H9 (cell line): ENCODE measurements at regions not wholly inside any gene's neighbourhood (a gene's known extent, or its start where the extent isn't known, plus 50 kb on each side); places are given as distances from the start of the nearest gene placed in this dataset.
A peak's percentile ranks its signal among the peaks of the same experiment; 100 is the strongest.
"Not testable (repeated sequence)": the region's sequence is repeated elsewhere in the genome, so short reads cannot be mapped to it uniquely, and the experiment has no call there.

Experiments used
- DNase-seq: peaks from one replicate; pipeline ENCODE4 v3.0.0-alpha.2; 2017
- H2AFZ ChIP-seq: one replicate; pipeline ENCODE4 v1.6.1; 2013; ENCODE audit warnings: mild to moderate bottlenecking, low read length, control low read depth, moderate library complexity
- H2AK5ac ChIP-seq: 2 replicates; pipeline ENCODE4 v1.6.1; 2013; ENCODE audit warnings: low read length, control low read depth, mixed read lengths; ENCODE audit not compliant: insufficient read length
- H2BK120ac ChIP-seq: one replicate; pipeline ENCODE4 v1.6.1; 2013; ENCODE audit warnings: low read depth, mild to moderate bottlenecking, low read length, control low read depth, inconsistent platforms; ENCODE audit not compliant: poor library complexity, severe bottlenecking
- H2BK12ac ChIP-seq: 2 replicates; pipeline ENCODE4 v1.6.1; 2013; ENCODE audit warnings: low read length, control low read depth, mixed read lengths, low read depth; ENCODE audit not compliant: insufficient read length
- H2BK15ac ChIP-seq: 2 replicates; pipeline ENCODE4 v1.6.1; 2013; ENCODE audit warnings: low read depth, low read length, control low read depth
- H2BK20ac ChIP-seq: one replicate; pipeline ENCODE4 v1.6.1; 2013; ENCODE audit warnings: low read depth, mild to moderate bottlenecking, low read length, control low read depth, inconsistent platforms; ENCODE audit not compliant: poor library complexity, severe bottlenecking
- H2BK5ac ChIP-seq: 2 replicates; pipeline ENCODE4 v1.6.1; 2013; ENCODE audit warnings: low read length, control low read depth, mixed read lengths; ENCODE audit not compliant: insufficient read length
- H3K14ac ChIP-seq: 2 replicates; pipeline ENCODE4 v1.6.1; 2013; ENCODE audit warnings: low read length, control low read depth; ENCODE audit not compliant: insufficient read depth
- H3K18ac ChIP-seq: 2 replicates; pipeline ENCODE4 v1.6.1; 2013; ENCODE audit warnings: low read depth, mild to moderate bottlenecking, mixed read lengths, low read length, control low read depth; ENCODE audit not compliant: insufficient read length
- H3K23ac ChIP-seq: 2 replicates; pipeline ENCODE4 v1.6.1; 2013; ENCODE audit warnings: low read length, control low read depth, mixed read lengths, low read depth; ENCODE audit not compliant: insufficient read length
- H3K23me2 ChIP-seq: 2 replicates; pipeline ENCODE4 v1.6.1; 2013; ENCODE audit warnings: low read depth, mild to moderate bottlenecking, mixed read lengths, low read length, control low read depth; ENCODE audit not compliant: insufficient read length, poor library complexity, severe bottlenecking
- H3K27ac ChIP-seq: 2 replicates; pipeline ENCODE4 v1.5.1; 2013; ENCODE audit warnings: low read length, control low read depth, mixed read lengths, low read depth; ENCODE audit not compliant: insufficient read length
- H3K27me3 ChIP-seq: 2 replicates; pipeline ENCODE4 v1.6.1; 2013; ENCODE audit warnings: low read length, control low read depth, inconsistent platforms; ENCODE audit not compliant: insufficient read depth
- H3K4ac ChIP-seq: 2 replicates; pipeline ENCODE4 v1.6.1; 2013; ENCODE audit warnings: low read depth, mild to moderate bottlenecking, control low read depth, inconsistent platforms, low read length, moderate library complexity
- H3K4me1 ChIP-seq: 2 replicates; pipeline ENCODE4 v1.6.1; 2013; ENCODE audit warnings: low read length, control low read depth, inconsistent platforms; ENCODE audit not compliant: insufficient read depth
- H3K4me2 ChIP-seq: 2 replicates; pipeline ENCODE4 v1.6.1; 2013; ENCODE audit warnings: low read length, control low read depth, mixed read lengths; ENCODE audit not compliant: insufficient read length, insufficient read depth
- H3K56ac ChIP-seq: 2 replicates; pipeline ENCODE4 v1.6.1; 2013; ENCODE audit warnings: low read depth, mild to moderate bottlenecking, mixed read lengths, low read length, control low read depth; ENCODE audit not compliant: insufficient read length
- H3K79me1 ChIP-seq: 2 replicates; pipeline ENCODE4 v1.6.1; 2013; ENCODE audit warnings: low read depth, mild to moderate bottlenecking, moderate library complexity, low read length, control low read depth, inconsistent platforms; ENCODE audit not compliant: insufficient read depth, poor library complexity, severe bottlenecking
- H3K79me2 ChIP-seq: 2 replicates; pipeline ENCODE4 v1.6.1; 2013; ENCODE audit warnings: low read length, control low read depth, inconsistent platforms; ENCODE audit not compliant: insufficient read depth
- H3K9ac ChIP-seq: 2 replicates; pipeline ENCODE4 v1.6.1; 2013; ENCODE audit warnings: low read length, control low read depth, mixed read lengths; ENCODE audit not compliant: insufficient read length; ENCODE audit errors: extremely low read depth
- H3K9me3 ChIP-seq: one replicate; pipeline ENCODE4 v1.6.1; 2013; ENCODE audit warnings: low read depth, low read length, inconsistent platforms; ENCODE audit not compliant: control insufficient read depth
- H3T11ph ChIP-seq: one replicate; pipeline ENCODE4 v1.6.1; 2013; ENCODE audit warnings: mild to moderate bottlenecking, low read length, control low read depth, inconsistent platforms
- H4K20me1 ChIP-seq: one replicate; pipeline ENCODE4 v1.6.1; 2013; ENCODE audit not compliant: control insufficient read depth, insufficient read length, insufficient read depth
- H4K5ac ChIP-seq: 2 replicates; pipeline ENCODE4 v1.6.1; 2013; ENCODE audit warnings: low read depth, mild to moderate bottlenecking, mixed read lengths, low read length, control low read depth; ENCODE audit not compliant: insufficient read length
- H4K8ac ChIP-seq: replicated peaks from 2 replicates; pipeline ENCODE4 v1.6.1; 2013; ENCODE audit warnings: low read length, control low read depth, mixed read lengths, low read depth; ENCODE audit not compliant: insufficient read length
- H4K91ac ChIP-seq: 2 replicates; pipeline ENCODE4 v1.6.1; 2013; ENCODE audit warnings: low read depth, mild to moderate bottlenecking, moderate library complexity, mixed read lengths, low read length, control low read depth; ENCODE audit not compliant: insufficient read length
- H3K27ac Mint-ChIP-seq, 3 experiments: 2 replicates in 2 of 3; 3 replicates in 1 of 3; pipeline ENCODE4 v1.8.0; 2020 to 2021; ENCODE audit warnings: mixed read lengths in 3 of 3, mild to moderate bottlenecking in 1 of 3, moderate library complexity in 1 of 3
- H3K27me3 Mint-ChIP-seq: 2 replicates; pipeline ENCODE4 v1.8.0; 2021; ENCODE audit warnings: low read depth, mild to moderate bottlenecking, moderate library complexity, mixed read lengths
- H3K36me3 Mint-ChIP-seq, 3 experiments: 2 replicates in 2 of 3; 3 replicates in 1 of 3; pipeline ENCODE4 v1.8.0; 2020 to 2021; ENCODE audit warnings: low read depth in 3 of 3, mixed read lengths in 3 of 3; ENCODE audit not compliant: insufficient read depth in 1 of 3
- H3K4me1 Mint-ChIP-seq, 2 experiments: 2 replicates each; pipeline ENCODE4 v1.8.0; 2020; ENCODE audit warnings: mixed read lengths in 2 of 2
- H3K4me3 Mint-ChIP-seq, 2 experiments: 2 replicates in 1 of 2; 3 replicates in 1 of 2; pipeline ENCODE4 v1.8.0; 2020 to 2021; ENCODE audit warnings: mild to moderate bottlenecking in 2 of 2, mixed read lengths in 2 of 2, moderate library complexity in 1 of 2
- H3K9me3 Mint-ChIP-seq, 2 experiments: 2 replicates in 1 of 2; 3 replicates in 1 of 2; pipeline ENCODE4 v1.8.0; 2020; ENCODE audit warnings: mild to moderate bottlenecking in 2 of 2, mixed read lengths in 2 of 2, moderate library complexity in 1 of 2
- WGBS: extraction: QIAGEN DNeasy Blood & Tissue Kit; methylation state at CpG from one replicate; pipeline ENCODE4 v1.1.7; 2013; ENCODE audit warnings: missing lambda C conversion rate, low lambda C conversion rate, mixed read lengths; ENCODE audit not compliant: insufficient read length; ENCODE audit errors: extremely low coverage; 5-methylcytosine and 5-hydroxymethylcytosine counted together
- TF ChIP-seq, protein P1 (sequence below): fragments of 200-600 bp; sonication (generic); conservative IDR thresholded peaks from 3 replicates; pipeline ENCODE4 v1.8.0; 2021; ENCODE audit warnings: antibody characterized with exemption, mild to moderate bottlenecking

GRCh38 chr7:52547308-52547910 lies 488.0 kb upstream of the POM121L12 start:
- peaks cover 3 to 11% (median 7%) of the 10 kb centered on the region in 3 experiments; a peak in 6 of 7 replicates for H3K36me3 Mint-ChIP-seq
- H2AK5ac ChIP-seq, result no peak overlapping the region
- H3T11ph ChIP-seq, result no peak overlapping the region
- H3K79me1 ChIP-seq, result no peaks in the 10 kb centered on the region
- no peaks in the 10 kb centered on the region for H3K27me3 ChIP-seq
- H3K27ac ChIP-seq, result no peak overlapping the region
- no peak overlapping the region for H3K23ac ChIP-seq
- H2BK12ac ChIP-seq, result no peak overlapping the region
- TF ChIP-seq, protein P1, sequence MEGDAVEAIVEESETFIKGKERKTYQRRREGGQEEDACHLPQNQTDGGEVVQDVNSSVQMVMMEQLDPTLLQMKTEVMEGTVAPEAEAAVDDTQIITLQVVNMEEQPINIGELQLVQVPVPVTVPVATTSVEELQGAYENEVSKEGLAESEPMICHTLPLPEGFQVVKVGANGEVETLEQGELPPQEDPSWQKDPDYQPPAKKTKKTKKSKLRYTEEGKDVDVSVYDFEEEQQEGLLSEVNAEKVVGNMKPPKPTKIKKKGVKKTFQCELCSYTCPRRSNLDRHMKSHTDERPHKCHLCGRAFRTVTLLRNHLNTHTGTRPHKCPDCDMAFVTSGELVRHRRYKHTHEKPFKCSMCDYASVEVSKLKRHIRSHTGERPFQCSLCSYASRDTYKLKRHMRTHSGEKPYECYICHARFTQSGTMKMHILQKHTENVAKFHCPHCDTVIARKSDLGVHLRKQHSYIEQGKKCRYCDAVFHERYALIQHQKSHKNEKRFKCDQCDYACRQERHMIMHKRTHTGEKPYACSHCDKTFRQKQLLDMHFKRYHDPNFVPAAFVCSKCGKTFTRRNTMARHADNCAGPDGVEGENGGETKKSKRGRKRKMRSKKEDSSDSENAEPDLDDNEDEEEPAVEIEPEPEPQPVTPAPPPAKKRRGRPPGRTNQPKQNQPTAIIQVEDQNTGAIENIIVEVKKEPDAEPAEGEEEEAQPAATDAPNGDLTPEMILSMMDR, result no peak
- H3K14ac ChIP-seq, result no peak overlapping the region
- no peak overlapping the region for H4K8ac ChIP-seq
- H3K9ac ChIP-seq, result no peak overlapping the region
- no peak overlapping the region for H4K91ac ChIP-seq
- H2AFZ ChIP-seq, result no peak overlapping the region
- no peak overlapping the region for H4K5ac ChIP-seq
- H3K4me3 Mint-ChIP-seq, result no peak overlapping the region
- no peak overlapping the region for H2BK20ac ChIP-seq
- H4K20me1 ChIP-seq, result no peaks in the 10 kb centered on the region
- no peak overlapping the region for H3K56ac ChIP-seq
- no peak overlapping the region for H3K4me2 ChIP-seq
- H2BK5ac ChIP-seq, result no peak overlapping the region
- H2BK120ac ChIP-seq, result no peak overlapping the region
- H3K27ac Mint-ChIP-seq, result peak overlapping the region in 2 of 3 experiments; percentile 78 to 83; a peak in 3 of 7 replicates
- peaks cover 14 to 23% of the 10 kb centered on the region in 2 experiments for H3K4me1 Mint-ChIP-seq
- H3K27me3 Mint-ChIP-seq, result no peaks in the 10 kb centered on the region
- no peak overlapping the region for H3K4ac ChIP-seq
- no peaks in the 10 kb centered on the region for H3K9me3 ChIP-seq
- H2BK15ac ChIP-seq, result no peak overlapping the region
- DNase-seq, result no peak
- no peaks in the 10 kb centered on the region for H3K79me2 ChIP-seq
- H3K23me2 ChIP-seq, result no peaks in the 10 kb centered on the region
- H3K4me1 ChIP-seq, result peaks cover 5% of the 10 kb centered on the region; the same call in 1 of the 2 replicates
- no CpG with 5 or more reads among the region's 8 CpGs for WGBS
- no peak overlapping the region for H3K18ac ChIP-seq
- H3K9me3 Mint-ChIP-seq, result peaks cover 8% of the 10 kb centered on the region in 2 experiments

- H3K27me3 Mint-ChIP-seq, H2BK20ac ChIP-seq, H3K23ac ChIP-seq, H3K4me1 ChIP-seq, H2BK120ac ChIP-seq, H3K4ac ChIP-seq, H2BK15ac ChIP-seq, H3K27me3 ChIP-seq, H3K9me3 ChIP-seq, H4K5ac ChIP-seq, H3K4me2 ChIP-seq, H3K18ac ChIP-seq, H2AK5ac ChIP-seq, H3K9ac ChIP-seq, H3K4me3 Mint-ChIP-seq, H3K14ac ChIP-seq, H3K79me1 ChIP-seq, H3K23me2 ChIP-seq, H3K79me2 ChIP-seq, H3K56ac ChIP-seq, H4K8ac ChIP-seq, H2AFZ ChIP-seq, H4K20me1 ChIP-seq, H3T11ph ChIP-seq, H4K91ac ChIP-seq, H2BK5ac ChIP-seq, H2BK12ac ChIP-seq: not testable (repeated sequence)
- peak overlapping the region; percentile 68 for H3K27ac ChIP-seq
- peaks cover 21 to 43% (median 25%) of the 10 kb centered on the region in 3 experiments for H3K36me3 Mint-ChIP-seq
- no CpG with 5 or more reads among the region's 5 CpGs for WGBS
- H3K9me3 Mint-ChIP-seq, result peaks cover 18 to 20% of the 10 kb centered on the region in 2 experiments
- DNase-seq, result peak; percentile 50
- peak overlapping the region; percentile 78 to 99 (median 98) for H3K27ac Mint-ChIP-seq
- peaks cover 20 to 27% of the 10 kb centered on the region in 2 experiments for H3K4me1 Mint-ChIP-seq
Measured at GRCh38 chr7:52541198-52541765, 494.2 kb upstream of the POM121L12 start.
